GM12878 (cell line): ENCODE measurements at regions not wholly inside any gene's neighbourhood (a gene's known extent, or its start where the extent isn't known, plus 50 kb on each side); places are given as distances from the start of the nearest gene placed in this dataset.

Experiments
- ATAC-seq: fragments of 200-7000 bp; cut with Tn5 transposase; 3 replicates; pipeline ENCODE4 v1.9.1; 2020; ENCODE audit warnings: mild to moderate bottlenecking, moderate library complexity
- BruUV-seq: library from RNA; stranded (reverse); fragments of 400-500 nt; replicated peaks from 2 replicates; lab custom pipeline; 2021; lab: Mats Ljungman, UMichigan
- CTCF ChIA-PET: fragments of 300-600 bp; sonication (Branson Sonifier 250); formaldehyde crosslinking; extraction: SDS; loops from one replicate; lab custom pipeline; 2021; ENCODE audit warnings: inconsistent platforms; lab: Yijun Ruan, JAX
- POLR2A ChIA-PET: fragments of 350-600 bp; formaldehyde crosslinking; extraction: SDS; loops from one replicate; lab custom pipeline; 2021; ENCODE audit warnings: inconsistent platforms; lab: Charles Lee
- RAD21 ChIA-PET: fragments of 300-600 bp; sonication (Branson Sonifier 250); formaldehyde crosslinking; loops from one replicate; lab custom pipeline; 2023; ENCODE audit warnings: antibody characterized with exemption; ENCODE audit not compliant: unreplicated experiment; lab: Charles Lee
- SMC1A ChIA-PET: fragments of 300-600 bp; sonication (Branson Sonifier 250); formaldehyde crosslinking; loops from one replicate; lab custom pipeline; 2023; ENCODE audit not compliant: unreplicated experiment, uncharacterized antibody; lab: Charles Lee
- DNase-seq: peaks from one replicate; pipeline ENCODE4 v3.0.0-alpha.2; 2011; ENCODE audit warnings: low read depth, low spot score
- FAIRE-seq: peaks from 3 replicates; lab custom pipeline; 2011; peaks lifted over from hg19 to GRCh38; lab: Jason Lieb, UNC
- H2AFZ ChIP-seq: 2 replicates; pipeline ENCODE4 v1.6.0; 2011; ENCODE audit warnings: low read depth, low read length, control low read depth; ENCODE audit not compliant: control insufficient read depth
- H3K27ac ChIP-seq: 2 replicates; pipeline ENCODE4 v1.5.1; 2011; ENCODE audit warnings: control low read depth; ENCODE audit not compliant: control insufficient read depth, insufficient read depth
- H3K27me3 ChIP-seq, 2 experiments: replicated peaks in 1 of 2; 2 replicates each; pipeline versions ENCODE4 v1.6.0 to v1.6.1; 2011; ENCODE audit warnings: low read length in 1 of 2; ENCODE audit not compliant: control insufficient read depth in 2 of 2, insufficient read depth in 2 of 2
- H3K36me3 ChIP-seq, 2 experiments: 2 replicates each; pipeline ENCODE4 v1.5.1; 2011; ENCODE audit warnings: low read length in 1 of 2; ENCODE audit not compliant: control insufficient read depth in 2 of 2, insufficient read depth in 2 of 2
- H3K4me1 ChIP-seq: 2 replicates; pipeline ENCODE4 v1.6.1; 2011; ENCODE audit warnings: mild to moderate bottlenecking, low read length, moderate library complexity, mixed read lengths; ENCODE audit not compliant: control insufficient read depth, insufficient read depth
- H3K4me2 ChIP-seq: 2 replicates; pipeline ENCODE4 v1.6.0; 2011; ENCODE audit warnings: control low read depth; ENCODE audit not compliant: control insufficient read depth, insufficient read depth
- H3K4me3 ChIP-seq: fragments of 200-600 bp; sonication (generic); 2 replicates; pipeline ENCODE4 v1.5.1; 2016
- H3K79me2 ChIP-seq: 2 replicates; pipeline ENCODE4 v1.6.0; 2011; ENCODE audit warnings: low read length; ENCODE audit not compliant: control insufficient read depth, insufficient read depth
- H3K9ac ChIP-seq: 2 replicates; pipeline ENCODE4 v1.8.0; 2011; ENCODE audit warnings: low read length, control low read depth, mixed read lengths; ENCODE audit not compliant: control insufficient read depth, insufficient read depth
- H3K9me3 ChIP-seq: replicated peaks from 3 replicates; pipeline ENCODE4 v1.5.1; 2011; ENCODE audit warnings: mild to moderate bottlenecking, low read length; ENCODE audit not compliant: control insufficient read depth, insufficient read depth
- H4K20me1 ChIP-seq: 2 replicates; pipeline ENCODE4 v1.6.0; 2011; ENCODE audit not compliant: control insufficient read depth, insufficient read depth
- BACH1 ChIP-seq: fragments of 450-650 bp; IDR thresholded peaks from 2 replicates; pipeline ENCODE4 v1.6.1; 2017; ENCODE audit warnings: mild to moderate bottlenecking, borderline replicate concordance
- CREB1 ChIP-seq: IDR thresholded peaks from 2 replicates; pipeline ENCODE4 v1.6.1; 2012; ENCODE audit warnings: low read depth, mild to moderate bottlenecking, inconsistent platforms
- DPF2 ChIP-seq: fragments of 450-650 bp; IDR thresholded peaks from 2 replicates; pipeline ENCODE4 v1.6.1; 2017; ENCODE audit warnings: mild to moderate bottlenecking
- EED ChIP-seq: sonication (generic); IDR thresholded peaks from 2 replicates; pipeline ENCODE4 v1.6.1; 2016; ENCODE audit warnings: antibody characterized with exemption, low read depth
- EGR1 ChIP-seq, 2 experiments: IDR thresholded peaks; 1 replicate in 1 of 2; 2 replicates in 1 of 2; pipeline ENCODE4 v1.6.1; 2011 to 2012; ENCODE audit warnings: low read depth in 2 of 2, low read length in 2 of 2, borderline replicate concordance in 1 of 2, mild to moderate bottlenecking in 1 of 2, moderate library complexity in 1 of 2
- ESRRA ChIP-seq: IDR thresholded peaks from 2 replicates; pipeline ENCODE4 v1.6.1; 2012; ENCODE audit warnings: mild to moderate bottlenecking, low read length, improper control_type of control experiment
- JUND ChIP-seq: IDR thresholded peaks from 2 replicates; pipeline ENCODE4 v1.6.1; 2012; ENCODE audit warnings: low read depth, mild to moderate bottlenecking, low read length, improper control_type of control experiment, moderate library complexity
- NBN ChIP-seq: fragments of 450-650 bp; IDR thresholded peaks from 2 replicates; pipeline ENCODE4 v1.6.1; 2016
- POU2F2 ChIP-seq: IDR thresholded peaks from 3 replicates; pipeline ENCODE4 v1.6.1; 2011; ENCODE audit warnings: low read depth, mild to moderate bottlenecking, low read length, borderline replicate concordance
- RCOR1 ChIP-seq: conservative IDR thresholded peaks from 2 replicates; pipeline ENCODE4 v1.6.1; 2012; ENCODE audit warnings: low read depth, low read length, improper control_type of control experiment
- SMARCA5 ChIP-seq: fragments of 450-650 bp; IDR thresholded peaks from 2 replicates; pipeline ENCODE4 v1.6.1; 2017; ENCODE audit warnings: mild to moderate bottlenecking
- YBX1 ChIP-seq: fragments of 450-650 bp; IDR thresholded peaks from 2 replicates; pipeline ENCODE4 v1.6.1; 2016; ENCODE audit warnings: antibody characterized with exemption
- YY1 ChIP-seq: IDR thresholded peaks from 2 replicates; pipeline ENCODE4 v1.6.1; 2011; ENCODE audit warnings: low read depth, mild to moderate bottlenecking, low read length
- ZNF24 ChIP-seq: fragments of 450-650 bp; IDR thresholded peaks from 2 replicates; pipeline ENCODE4 v1.6.1; 2017; ENCODE audit warnings: antibody characterized with exemption, mild to moderate bottlenecking
- ZNF622 ChIP-seq: fragments of 450-650 bp; IDR thresholded peaks from 2 replicates; pipeline ENCODE4 v1.6.1; 2017; ENCODE audit warnings: mild to moderate bottlenecking, inconsistent platforms
- WGBS: methylation state at CpG from one replicate; pipeline ENCODE4 v1.1.6; 2016; ENCODE audit warnings: low lambda C conversion rate; ENCODE audit not compliant: insufficient replicate concordance, insufficient coverage; ENCODE audit errors: missing lambda C conversion rate; 5-methylcytosine and 5-hydroxymethylcytosine counted together
- in situ Hi-C: fragments of 300-500 bp; cut with MboI; formaldehyde crosslinking; loops from 9 replicates; pipeline ENCODE4 v1.14.3; 2018; ENCODE audit warnings: mixed read lengths
- intact Hi-C: fragments of 100-400 bp; cut with micrococcal nuclease; formaldehyde crosslinking; loops from one replicate; pipeline ENCODE4 v1.14.2; 2022; ENCODE audit not compliant: unreplicated experiment
- TF ChIP-seq, protein P1 (sequence below): fragments of 450-650 bp; IDR thresholded peaks from 2 replicates; pipeline ENCODE4 v1.6.1; 2017; ENCODE audit warnings: low read depth, mild to moderate bottlenecking, moderate library complexity
- TF ChIP-seq, protein P2 (sequence below): fragments of 450-650 bp; conservative IDR thresholded peaks from 2 replicates; pipeline ENCODE4 v1.6.1; 2017; ENCODE audit warnings: mild to moderate bottlenecking, moderate library complexity

DNA sequence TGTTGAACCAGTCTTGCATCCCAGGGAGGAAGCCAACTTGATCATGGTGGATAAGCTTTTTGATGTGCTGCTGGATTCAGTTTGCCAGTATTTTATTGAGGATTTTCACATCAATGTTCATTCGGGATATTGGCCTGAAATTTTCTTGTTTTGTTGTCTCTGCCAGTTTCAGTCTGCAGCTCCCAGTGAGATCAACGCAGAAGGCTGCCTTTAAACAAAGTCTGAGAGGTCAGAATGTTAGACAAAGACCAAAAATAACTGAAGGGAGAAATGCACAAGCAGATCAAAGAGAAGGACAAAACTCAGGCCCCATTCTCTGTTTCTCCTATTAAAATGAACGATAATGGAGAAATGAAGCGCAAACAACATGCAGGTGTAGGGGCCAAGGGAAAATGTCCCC lies 170.4 kb downstream of the NHLRC3 start:
- intact Hi-C loops: no loop called here
- no peak overlapping the region for H3K9ac ChIP-seq
- ChIA-PET POLR2A (no interaction called here), CTCF (no interaction called here), RAD21 (no interaction called here), SMC1A (no interaction called here)
- 32% methylated on average over 4 of the region's 4 CpGs for WGBS
- H3K4me1 ChIP-seq: no peaks in the 10 kb centered on the region
- ATAC-seq (no peak), DNase-seq (no peak), FAIRE-seq (no peak)
- no peak for TF ChIP-seq YBX1
- TF ChIP-seq POU2F2: no peak
- no peak for TF ChIP-seq CREB1
- TF ChIP-seq JUND: no peak
- TF ChIP-seq BACH1: no peak
- no peak for TF ChIP-seq EED
- TF ChIP-seq, protein P1, sequence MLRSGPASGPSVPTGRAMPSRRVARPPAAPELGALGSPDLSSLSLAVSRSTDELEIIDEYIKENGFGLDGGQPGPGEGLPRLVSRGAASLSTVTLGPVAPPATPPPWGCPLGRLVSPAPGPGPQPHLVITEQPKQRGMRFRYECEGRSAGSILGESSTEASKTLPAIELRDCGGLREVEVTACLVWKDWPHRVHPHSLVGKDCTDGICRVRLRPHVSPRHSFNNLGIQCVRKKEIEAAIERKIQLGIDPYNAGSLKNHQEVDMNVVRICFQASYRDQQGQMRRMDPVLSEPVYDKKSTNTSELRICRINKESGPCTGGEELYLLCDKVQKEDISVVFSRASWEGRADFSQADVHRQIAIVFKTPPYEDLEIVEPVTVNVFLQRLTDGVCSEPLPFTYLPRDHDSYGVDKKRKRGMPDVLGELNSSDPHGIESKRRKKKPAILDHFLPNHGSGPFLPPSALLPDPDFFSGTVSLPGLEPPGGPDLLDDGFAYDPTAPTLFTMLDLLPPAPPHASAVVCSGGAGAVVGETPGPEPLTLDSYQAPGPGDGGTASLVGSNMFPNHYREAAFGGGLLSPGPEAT: no peak
- TF ChIP-seq YY1: no peak
- TF ChIP-seq SMARCA5: no peak
- no peak for TF ChIP-seq NBN
- TF ChIP-seq RCOR1: no peak
- no peak for TF ChIP-seq DPF2
- no peak for TF ChIP-seq ZNF622
- TF ChIP-seq, protein P2, sequence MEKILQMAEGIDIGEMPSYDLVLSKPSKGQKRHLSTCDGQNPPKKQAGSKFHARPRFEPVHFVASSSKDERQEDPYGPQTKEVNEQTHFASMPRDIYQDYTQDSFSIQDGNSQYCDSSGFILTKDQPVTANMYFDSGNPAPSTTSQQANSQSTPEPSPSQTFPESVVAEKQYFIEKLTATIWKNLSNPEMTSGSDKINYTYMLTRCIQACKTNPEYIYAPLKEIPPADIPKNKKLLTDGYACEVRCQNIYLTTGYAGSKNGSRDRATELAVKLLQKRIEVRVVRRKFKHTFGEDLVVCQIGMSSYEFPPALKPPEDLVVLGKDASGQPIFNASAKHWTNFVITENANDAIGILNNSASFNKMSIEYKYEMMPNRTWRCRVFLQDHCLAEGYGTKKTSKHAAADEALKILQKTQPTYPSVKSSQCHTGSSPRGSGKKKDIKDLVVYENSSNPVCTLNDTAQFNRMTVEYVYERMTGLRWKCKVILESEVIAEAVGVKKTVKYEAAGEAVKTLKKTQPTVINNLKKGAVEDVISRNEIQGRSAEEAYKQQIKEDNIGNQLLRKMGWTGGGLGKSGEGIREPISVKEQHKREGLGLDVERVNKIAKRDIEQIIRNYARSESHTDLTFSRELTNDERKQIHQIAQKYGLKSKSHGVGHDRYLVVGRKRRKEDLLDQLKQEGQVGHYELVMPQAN: no peak
- no peak for TF ChIP-seq ESRRA
- no peak for TF ChIP-seq ZNF24
- TF ChIP-seq EGR1 (IDR thresholded peaks at IDR 0.05; ENCODE audit: borderline replicate concordance in 1 of 2, low read depth in 2 of 2, low read length in 2 of 2): no peak
- no peak overlapping the region for H3K27ac ChIP-seq
- no peak overlapping the region for H2AFZ ChIP-seq
- in situ Hi-C loops: no loop called here
- H3K4me3 ChIP-seq: no peak overlapping the region
- H3K36me3 ChIP-seq: no peaks in the 10 kb centered on the region
- no peaks in the 10 kb centered on the region for H4K20me1 ChIP-seq
- no TSS peak for BruUV-seq
- H3K9me3 ChIP-seq: no peaks in the 10 kb centered on the region
- H3K4me2 ChIP-seq: no peak overlapping the region
- no peaks in the 10 kb centered on the region for H3K79me2 ChIP-seq
- no peaks in the 10 kb centered on the region for H3K27me3 ChIP-seq
